ENCODE measurements at regions not wholly inside any gene's neighbourhood (a gene's known extent, or its start where the extent isn't known, plus 50 kb on each side); places are given as distances from the start of the nearest gene placed in this dataset.
"Not testable (repeated sequence)": the region's sequence is repeated elsewhere in the genome, so short reads cannot be mapped to it uniquely, and the experiment has no call there.

GRCh38 chr11:37322333-37323194, 724.5 kb upstream of the RAG2 start:
- no peaks in the 10 kb centered on the region for H3K27me3 Mint-ChIP-seq
- no CpG with 5 or more reads among the region's 8 CpGs for WGBS (ENCODE audit: insufficient coverage)
- Histone ChIP-seq H3K9me3 (no peaks in the 10 kb centered on the region), H3K36me3 (ENCODE audit: control insufficient read depth in 2 of 2, extremely low read depth in 1 of 2, insufficient read depth in 1 of 2, low read length in 1 of 2) (no peaks in the 10 kb centered on the region), H3K4me1 (ENCODE audit: control insufficient read depth in 1 of 2, extremely low read depth in 1 of 2, insufficient read depth in 2 of 2, low read length in 2 of 2) (no peaks in the 10 kb centered on the region), H3K27ac (ENCODE audit: low read length) (no peak overlapping the region), H3K27me3 (replicated peaks in 1 of 2; ENCODE audit: control insufficient read depth in 2 of 2, extremely low read depth in 1 of 2, insufficient read depth in 2 of 2, low read length in 1 of 2) (no peaks in the 10 kb centered on the region), H3K4me3 (ENCODE audit: control insufficient read depth in 1 of 2, extremely low read depth in 1 of 2, low read length in 1 of 2) (no peak overlapping the region)
- DNase-seq (no peak), ATAC-seq (replicated peaks in 1 of 4) (no peak)
- POLR2A ChIA-PET = no interaction called here
- no peaks in the 10 kb centered on the region for H3K36me3 Mint-ChIP-seq
- H3K9me3 Mint-ChIP-seq = peaks cover 11 to 22% (median 14%) of the 10 kb centered on the region in 3 donors
- no peaks in the 10 kb centered on the region for H3K4me1 Mint-ChIP-seq
- CTCF ChIA-PET = no interaction called here
- no peak overlapping the region for H3K4me3 Mint-ChIP-seq
- no peak overlapping the region for H3K27ac Mint-ChIP-seq

- Histone ChIP-seq H3K27me3 (replicated peaks in 1 of 2; ENCODE audit: control insufficient read depth in 2 of 2, extremely low read depth in 1 of 2, insufficient read depth in 2 of 2, low read length in 1 of 2) (no peaks in the 10 kb centered on the region), H3K4me3 (ENCODE audit: control insufficient read depth in 1 of 2, extremely low read depth in 1 of 2, low read length in 1 of 2) (no peak overlapping the region), H3K9me3 (no peaks in the 10 kb centered on the region), H3K4me1 (ENCODE audit: control insufficient read depth in 1 of 2, extremely low read depth in 1 of 2, insufficient read depth in 2 of 2, low read length in 2 of 2) (no peaks in the 10 kb centered on the region), H3K36me3 (ENCODE audit: control insufficient read depth in 2 of 2, extremely low read depth in 1 of 2, insufficient read depth in 1 of 2, low read length in 1 of 2) (no peaks in the 10 kb centered on the region), H3K27ac (ENCODE audit: low read length) (no peak overlapping the region)
- ChIA-PET CTCF (no interaction called here), POLR2A (no interaction called here)
- no peaks in the 10 kb centered on the region for H3K4me1 Mint-ChIP-seq
- no peaks in the 10 kb centered on the region for H3K36me3 Mint-ChIP-seq
- no peak overlapping the region for H3K4me3 Mint-ChIP-seq
- no peak overlapping the region for H3K27ac Mint-ChIP-seq
- H3K9me3 Mint-ChIP-seq = peaks cover 11 to 17% (median 14%) of the 10 kb centered on the region in 3 donors
- no peak for ATAC-seq (replicated peaks in 1 of 4)
- DNase-seq = no peak
- no peaks in the 10 kb centered on the region for H3K27me3 Mint-ChIP-seq
Observed at GRCh38 chr11:37320921-37321320, 722.9 kb upstream of the RAG2 start.

GRCh38 chr11:37317803-37318202, 719.8 kb upstream of the RAG2 start:
- ATAC-seq (replicated peaks in 1 of 4) (no peak), DNase-seq (no peak)
- no peak overlapping the region for H3K27ac Mint-ChIP-seq
- H3K27me3 Mint-ChIP-seq = no peaks in the 10 kb centered on the region
- POLR2A ChIA-PET = no interaction called here
- no peaks in the 10 kb centered on the region for H3K4me1 Mint-ChIP-seq
- Histone ChIP-seq H3K9me3 (no peaks in the 10 kb centered on the region), H3K4me3 (ENCODE audit: control insufficient read depth in 1 of 2, extremely low read depth in 1 of 2, low read length in 1 of 2) (no peak overlapping the region), H3K36me3 (ENCODE audit: control insufficient read depth in 2 of 2, extremely low read depth in 1 of 2, insufficient read depth in 1 of 2, low read length in 1 of 2) (no peaks in the 10 kb centered on the region), H3K4me1 (ENCODE audit: control insufficient read depth in 1 of 2, extremely low read depth in 1 of 2, insufficient read depth in 2 of 2, low read length in 2 of 2) (no peaks in the 10 kb centered on the region), H3K27ac (ENCODE audit: low read length) (no peak overlapping the region), H3K27me3 (replicated peaks in 1 of 2; ENCODE audit: control insufficient read depth in 2 of 2, extremely low read depth in 1 of 2, insufficient read depth in 2 of 2, low read length in 1 of 2) (no peaks in the 10 kb centered on the region)
- H3K9me3 Mint-ChIP-seq = peaks cover 0 to 15% (median 8%) of the 10 kb centered on the region in 3 donors
- H3K36me3 Mint-ChIP-seq = no peaks in the 10 kb centered on the region
- WGBS (ENCODE audit: insufficient coverage) = no CpG with 5 or more reads among the region's 1 CpG
- CTCF ChIA-PET = no interaction called here
- no peak overlapping the region for H3K4me3 Mint-ChIP-seq

DNA sequence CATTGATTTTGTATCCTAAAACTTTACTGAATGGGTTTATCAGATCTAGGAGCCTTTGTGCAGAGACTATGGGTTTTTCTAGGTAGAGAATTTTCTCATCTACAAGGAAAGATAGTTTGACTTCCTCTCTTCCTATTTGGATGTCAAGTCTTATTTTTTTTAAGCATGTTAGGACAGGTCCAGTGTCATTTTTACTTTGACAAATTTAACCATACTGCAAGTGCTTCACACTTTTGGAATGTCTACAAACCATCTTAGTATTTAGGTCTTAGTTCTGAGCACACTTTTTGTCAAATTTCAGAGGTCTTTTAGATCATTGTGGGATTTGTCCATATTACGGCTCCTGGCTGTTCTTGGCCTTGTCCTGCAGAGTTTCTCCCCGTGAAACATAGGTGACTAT, 715.2 kb upstream of the RAG2 start:
- Histone ChIP-seq H3K36me3 (ENCODE audit: control insufficient read depth in 2 of 2, extremely low read depth in 1 of 2, insufficient read depth in 1 of 2, low read length in 1 of 2) (no peaks in the 10 kb centered on the region), H3K4me3 (ENCODE audit: control insufficient read depth in 1 of 2, extremely low read depth in 1 of 2, low read length in 1 of 2) (no peak overlapping the region), H3K27me3 (replicated peaks in 1 of 2; ENCODE audit: control insufficient read depth in 2 of 2, extremely low read depth in 1 of 2, insufficient read depth in 2 of 2, low read length in 1 of 2) (no peaks in the 10 kb centered on the region), H3K27ac (ENCODE audit: low read length) (no peak overlapping the region), H3K9me3 (no peaks in the 10 kb centered on the region), H3K4me1 (ENCODE audit: control insufficient read depth in 1 of 2, extremely low read depth in 1 of 2, insufficient read depth in 2 of 2, low read length in 2 of 2) (no peaks in the 10 kb centered on the region)
- Mint-ChIP-seq H3K9me3 (peaks cover 0 to 23% (median 11%) of the 10 kb centered on the region in 3 donors), H3K36me3 (no peaks in the 10 kb centered on the region), H3K4me1 (no peaks in the 10 kb centered on the region), H3K27me3 (no peaks in the 10 kb centered on the region), H3K27ac (no peak overlapping the region), H3K4me3 (no peak overlapping the region)
- ChIA-PET CTCF (no interaction called here), POLR2A (no interaction called here)
- no CpG with 5 or more reads among the region's 2 CpGs for WGBS (ENCODE audit: insufficient coverage)
- ATAC-seq (replicated peaks in 1 of 4) = no peak
- DNase-seq = no peak

DNA sequence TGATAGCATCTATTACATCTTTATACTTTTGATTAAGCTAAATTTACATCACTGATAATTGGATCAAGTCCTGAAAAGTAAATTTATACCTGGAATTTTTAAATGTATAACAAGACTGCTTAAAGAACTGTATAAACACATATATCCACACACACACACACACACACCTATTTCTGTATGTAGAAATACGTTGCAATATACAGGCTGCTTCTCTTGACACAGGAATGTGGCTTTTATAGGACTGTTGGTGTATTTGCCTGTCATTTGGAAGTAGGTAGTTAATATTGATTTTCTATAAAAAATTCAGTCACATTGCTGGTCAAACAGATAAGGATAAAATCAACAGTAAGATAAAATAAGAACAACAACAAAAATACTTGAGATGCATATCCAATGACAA, 708.5 kb upstream of the RAG2 start:
- no CpG with 5 or more reads among the region's 1 CpG for WGBS (ENCODE audit: insufficient coverage)
- Mint-ChIP-seq H3K27me3 (no peaks in the 10 kb centered on the region), H3K4me3 (no peak overlapping the region), H3K4me1 (no peaks in the 10 kb centered on the region), H3K36me3 (no peaks in the 10 kb centered on the region), H3K9me3 (peaks cover 0 to 26% (median 22%) of the 10 kb centered on the region in 3 donors), H3K27ac (no peak overlapping the region)
- CTCF ChIA-PET = no interaction called here
- DNase-seq (no peak), ATAC-seq (replicated peaks in 1 of 4) (no peak)
- no peaks in the 10 kb centered on the region for H3K27me3 ChIP-seq (replicated peaks in 1 of 2; ENCODE audit: control insufficient read depth in 2 of 2, extremely low read depth in 1 of 2, insufficient read depth in 2 of 2, low read length in 1 of 2)
- no peak overlapping the region for H3K27ac ChIP-seq (ENCODE audit: low read length)
- POLR2A ChIA-PET = no interaction called here
- H3K4me3 ChIP-seq (ENCODE audit: control insufficient read depth in 1 of 2, extremely low read depth in 1 of 2, low read length in 1 of 2) = no peak overlapping the region
- no peaks in the 10 kb centered on the region for H3K36me3 ChIP-seq (ENCODE audit: control insufficient read depth in 2 of 2, extremely low read depth in 1 of 2, insufficient read depth in 1 of 2, low read length in 1 of 2)
- H3K4me1 ChIP-seq (ENCODE audit: control insufficient read depth in 1 of 2, extremely low read depth in 1 of 2, insufficient read depth in 2 of 2, low read length in 2 of 2) = no peaks in the 10 kb centered on the region
- H3K9me3 ChIP-seq = no peaks in the 10 kb centered on the region

GRCh38 chr11:37301405-37301804, 703.4 kb upstream of the RAG2 start:
- H3K27ac ChIP-seq (ENCODE audit: low read length); H3K4me1 Mint-ChIP-seq; H3K36me3 ChIP-seq (ENCODE audit: control insufficient read depth in 2 of 2, extremely low read depth in 1 of 2, insufficient read depth in 1 of 2, low read length in 1 of 2); H3K4me3 Mint-ChIP-seq; CTCF ChIA-PET; H3K27me3 Mint-ChIP-seq; H3K4me3 ChIP-seq (ENCODE audit: control insufficient read depth in 1 of 2, extremely low read depth in 1 of 2, low read length in 1 of 2); DNase-seq; ATAC-seq (replicated peaks in 1 of 4); H3K36me3 Mint-ChIP-seq; H3K9me3 ChIP-seq; H3K4me1 ChIP-seq (ENCODE audit: control insufficient read depth in 1 of 2, extremely low read depth in 1 of 2, insufficient read depth in 2 of 2, low read length in 2 of 2); H3K27me3 ChIP-seq (replicated peaks in 1 of 2; ENCODE audit: control insufficient read depth in 2 of 2, extremely low read depth in 1 of 2, insufficient read depth in 2 of 2, low read length in 1 of 2); POLR2A ChIA-PET; H3K27ac Mint-ChIP-seq: not testable (repeated sequence)
- 100% methylated on average over 1 of the region's 5 CpGs for WGBS (ENCODE audit: insufficient coverage)
- peaks cover 13 to 39% (median 31%) of the 10 kb centered on the region in 3 donors for H3K9me3 Mint-ChIP-seq

- H3K9me3 ChIP-seq = no peaks in the 10 kb centered on the region
- ATAC-seq (replicated peaks in 1 of 4) = no peak
- H3K36me3 Mint-ChIP-seq = no peaks in the 10 kb centered on the region
- H3K9me3 Mint-ChIP-seq = peaks cover 23 to 47% (median 27%) of the 10 kb centered on the region in 3 donors
- H3K27me3 ChIP-seq (replicated peaks in 1 of 2; ENCODE audit: control insufficient read depth in 2 of 2, extremely low read depth in 1 of 2, insufficient read depth in 2 of 2, low read length in 1 of 2) = no peaks in the 10 kb centered on the region
- no CpG with 5 or more reads among the region's 2 CpGs for WGBS (ENCODE audit: insufficient coverage)
- no peak overlapping the region for H3K4me3 ChIP-seq (ENCODE audit: control insufficient read depth in 1 of 2, extremely low read depth in 1 of 2, low read length in 1 of 2)
- CTCF ChIA-PET = no interaction called here
- H3K27me3 Mint-ChIP-seq = no peaks in the 10 kb centered on the region
- no peaks in the 10 kb centered on the region for H3K36me3 ChIP-seq (ENCODE audit: control insufficient read depth in 2 of 2, extremely low read depth in 1 of 2, insufficient read depth in 1 of 2, low read length in 1 of 2)
- no peak overlapping the region for H3K27ac Mint-ChIP-seq
- no peak for DNase-seq
- no peak overlapping the region for H3K27ac ChIP-seq (ENCODE audit: low read length)
- H3K4me1 Mint-ChIP-seq = no peaks in the 10 kb centered on the region
- H3K4me3 Mint-ChIP-seq = no peak overlapping the region
- H3K4me1 ChIP-seq (ENCODE audit: control insufficient read depth in 1 of 2, extremely low read depth in 1 of 2, insufficient read depth in 2 of 2, low read length in 2 of 2) = no peaks in the 10 kb centered on the region
- POLR2A ChIA-PET = no interaction called here
Observed at GRCh38 chr11:37298173-37298572, 700.1 kb upstream of the RAG2 start.

All from T-cell (primary cell).